HG03135 (cell line): ENCODE measurements at regions not wholly inside any gene's neighbourhood (a gene's known extent, or its start where the extent isn't known, plus 50 kb on each side); places are given as distances from the start of the nearest gene placed in this dataset.
A peak's percentile ranks its signal among the peaks of the same experiment; 100 is the strongest.
"Not testable (repeated sequence)": the region's sequence is repeated elsewhere in the genome, so short reads cannot be mapped to it uniquely, and the experiment has no call there.

Source experiments
- ATAC-seq: cut with Tn5 transposase; IDR thresholded peaks from one replicate; pipeline ENCODE4 v1.9.1; 2021; ENCODE audit warnings: mild to moderate bottlenecking, moderate library complexity; ENCODE audit not compliant: unreplicated experiment

DNA sequence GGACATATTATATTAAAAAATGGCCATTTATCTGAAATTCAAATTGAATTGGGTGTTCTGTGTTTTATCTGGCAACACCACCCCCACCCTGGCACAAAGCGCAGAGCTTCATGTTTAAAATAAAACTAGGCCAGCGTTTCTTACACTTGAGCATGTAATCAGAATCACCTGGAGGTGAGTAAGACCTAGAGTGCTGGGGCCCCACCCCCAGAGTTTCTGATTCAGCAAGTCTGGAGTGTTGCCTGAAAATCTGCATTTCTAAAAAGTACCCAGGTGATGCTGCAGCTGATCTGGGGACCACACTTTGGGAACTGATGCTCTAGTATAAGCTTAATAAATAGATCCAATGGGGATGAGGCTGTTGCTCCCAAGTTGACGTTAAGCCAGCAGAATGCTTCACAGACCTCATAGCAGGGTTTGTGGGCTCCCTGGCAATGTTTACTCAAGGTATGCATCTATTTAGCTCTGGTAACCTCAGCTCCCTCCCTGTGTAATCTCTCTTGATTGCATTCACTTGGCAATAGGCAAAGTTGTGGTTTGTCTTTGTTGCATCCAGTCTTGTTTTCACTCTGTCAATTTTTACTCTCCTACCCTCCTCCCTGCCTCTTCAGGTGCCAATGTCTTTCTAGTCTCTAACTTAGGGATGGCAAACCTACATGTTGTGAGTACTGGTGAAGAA lies 99.8 kb upstream of the TEX13D start:
- peak; percentile 79 for ATAC-seq

DNA sequence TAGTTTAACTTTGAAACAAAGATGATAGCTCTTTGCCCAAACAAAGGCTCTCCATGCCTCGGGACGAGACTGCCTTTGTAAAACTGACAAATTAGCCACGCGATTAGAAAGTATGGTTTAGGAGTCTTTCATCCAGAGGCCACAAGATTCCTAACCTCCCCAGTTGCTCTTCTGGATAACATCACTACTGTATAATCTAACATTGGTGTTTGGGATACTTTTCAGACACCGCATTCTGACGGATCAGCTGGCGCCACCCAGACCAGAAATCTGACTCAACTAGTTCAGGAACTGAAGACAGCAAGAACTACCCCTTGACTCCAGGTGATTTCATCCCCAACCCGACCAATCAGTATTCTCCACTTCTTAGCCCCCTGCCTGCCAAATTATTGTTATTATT lies 98.1 kb upstream of the TEX13D start:
- ATAC-seq = no peak

DNA sequence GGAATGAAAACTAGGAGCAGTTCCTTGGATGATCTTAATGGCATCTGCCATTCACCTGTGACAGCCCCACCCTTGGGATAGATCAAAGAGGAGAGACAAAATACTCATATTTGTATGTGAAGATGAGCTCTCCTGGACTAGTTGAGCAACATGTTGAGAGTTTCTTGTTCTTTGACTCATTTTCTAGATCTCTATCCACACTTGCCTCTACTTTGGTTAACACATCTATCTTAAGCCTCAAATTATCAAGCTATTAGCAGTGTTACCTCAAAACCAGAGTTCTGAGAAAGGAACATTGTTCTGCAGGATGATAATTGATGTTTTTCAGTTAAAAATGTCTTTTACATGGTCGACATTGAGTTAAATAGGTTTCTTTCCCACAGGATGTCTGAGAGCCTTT lies 94.2 kb upstream of the TEX13D start:
- no peak for ATAC-seq

DNA sequence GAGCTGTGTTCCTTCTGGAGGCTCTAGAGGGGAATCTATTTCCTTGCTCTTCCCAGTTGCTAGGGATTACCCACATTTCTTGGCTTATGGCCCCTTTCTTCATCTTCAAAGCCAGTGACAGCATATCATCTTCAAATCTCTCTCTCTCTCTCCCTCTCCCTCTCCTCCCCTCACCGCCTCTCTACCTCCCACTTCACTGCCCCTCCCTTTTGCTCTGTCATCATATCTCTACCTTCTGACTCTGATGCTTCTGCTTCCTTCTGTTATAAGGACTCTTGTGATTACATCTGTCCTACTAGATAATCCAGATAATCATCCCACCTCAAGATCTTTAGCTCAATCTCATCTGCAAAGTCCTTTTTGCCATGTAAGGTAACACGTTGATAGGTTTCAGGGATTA lies 93.1 kb upstream of the TEX13D start:
- ATAC-seq = no peak

DNA sequence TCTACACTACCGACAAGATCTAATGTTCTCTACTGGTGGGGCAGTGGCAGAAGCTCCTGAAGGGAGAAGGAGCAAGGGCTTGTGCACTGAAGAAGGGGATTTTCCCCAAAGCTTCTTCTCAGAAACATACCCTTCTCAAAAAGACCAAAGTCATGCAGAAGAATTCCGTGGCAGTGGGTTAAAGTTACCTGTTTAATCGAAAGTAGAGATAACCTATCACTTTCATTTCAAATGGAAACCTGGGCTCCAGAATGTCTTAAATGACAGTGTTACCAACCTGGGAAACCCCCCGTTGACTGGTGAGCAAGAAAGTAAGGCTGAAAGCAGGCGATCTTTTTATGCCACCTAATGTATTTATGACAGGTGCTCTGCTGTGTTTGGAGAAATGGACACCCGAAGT lies 92.5 kb upstream of the TEX13D start:
- ATAC-seq = peak; percentile 90

DNA sequence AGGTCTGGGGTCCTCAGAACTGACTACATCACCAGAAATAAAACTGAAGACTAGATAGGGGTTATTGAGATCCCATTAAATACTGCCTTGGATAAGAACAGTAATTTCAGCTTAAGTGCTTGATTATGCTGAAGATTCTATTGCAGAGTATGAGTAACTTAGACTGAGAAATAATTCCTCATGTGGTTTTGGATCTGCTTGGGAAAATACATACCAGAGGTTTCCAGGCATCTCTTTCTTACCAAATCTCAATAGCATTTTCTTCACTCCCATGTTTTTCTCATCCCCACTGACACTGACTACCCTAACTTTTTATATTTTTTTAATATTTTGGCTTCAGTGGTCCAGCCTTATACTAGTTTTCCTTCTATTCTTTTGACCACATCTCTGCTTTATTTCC lies 92.0 kb upstream of the TEX13D start:
- no peak for ATAC-seq

DNA sequence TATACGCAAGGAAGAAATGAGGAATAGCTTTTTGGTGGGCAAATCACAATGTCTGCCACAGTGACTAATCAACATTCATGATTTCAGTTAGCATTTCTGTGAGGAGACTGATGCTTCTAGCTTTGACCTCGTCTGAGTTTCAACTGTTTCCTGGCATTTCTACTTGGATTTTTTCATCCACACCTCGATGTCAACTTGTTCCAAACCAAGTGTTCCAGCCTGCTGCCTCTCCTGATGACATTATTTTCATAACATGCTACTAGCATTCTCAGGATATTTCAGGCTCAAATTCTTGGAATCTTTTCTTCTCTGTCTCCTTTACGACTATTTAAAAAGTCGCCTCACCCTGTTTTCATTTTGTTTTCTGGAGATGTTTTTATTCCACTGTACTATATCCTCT lies 90.3 kb upstream of the TEX13D start:
- ATAC-seq = no peak

DNA sequence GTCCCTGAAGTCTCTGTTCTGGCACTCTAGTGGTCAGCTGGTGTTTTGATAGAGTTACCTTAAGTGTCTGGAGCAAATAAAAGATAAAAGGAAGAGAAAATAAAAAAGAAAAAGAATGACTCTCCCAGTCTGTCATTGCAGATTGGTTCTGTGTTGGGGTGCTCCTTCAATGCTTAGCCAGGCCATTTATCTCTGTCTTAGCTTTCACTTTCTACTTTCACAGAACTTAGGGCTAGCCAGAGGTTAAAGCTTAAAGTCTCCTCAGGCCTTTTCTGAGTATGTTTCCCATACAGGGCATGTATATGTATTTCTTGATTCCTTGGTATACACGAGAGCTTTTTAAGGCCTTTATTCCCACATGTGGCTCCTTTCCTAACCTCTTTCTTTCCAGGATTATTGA lies 83.1 kb upstream of the TEX13D start:
- ATAC-seq = no peak

DNA sequence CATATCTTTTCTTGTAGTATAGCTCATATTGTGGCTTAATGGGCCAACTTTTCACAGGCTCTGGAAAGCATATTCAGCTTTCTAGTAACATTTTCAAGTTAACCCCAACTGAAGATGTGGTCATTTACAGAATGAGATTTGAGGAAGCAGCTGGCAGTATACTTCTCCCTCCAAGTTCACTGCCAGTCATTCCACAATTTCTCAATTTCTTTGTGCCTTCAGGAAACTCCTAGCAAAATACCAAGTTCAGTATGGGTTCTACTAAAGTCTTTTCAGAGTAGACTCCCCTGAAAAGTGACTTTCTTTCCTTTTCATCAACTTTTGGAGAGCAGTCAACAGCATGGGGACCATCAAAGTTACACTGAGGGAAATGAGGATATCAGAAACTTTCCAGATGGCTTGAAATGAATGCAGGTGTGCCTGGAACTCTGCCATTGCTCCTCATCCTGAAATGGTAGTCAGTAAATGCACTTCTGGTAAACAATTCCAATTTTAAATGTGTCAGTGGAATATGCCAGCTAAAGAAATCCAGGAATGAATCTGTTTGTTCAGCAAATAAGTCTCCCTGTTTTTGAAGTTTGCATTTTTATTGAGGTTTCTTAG lies 81.5 kb upstream of the TEX13D start:
- no peak for ATAC-seq

DNA sequence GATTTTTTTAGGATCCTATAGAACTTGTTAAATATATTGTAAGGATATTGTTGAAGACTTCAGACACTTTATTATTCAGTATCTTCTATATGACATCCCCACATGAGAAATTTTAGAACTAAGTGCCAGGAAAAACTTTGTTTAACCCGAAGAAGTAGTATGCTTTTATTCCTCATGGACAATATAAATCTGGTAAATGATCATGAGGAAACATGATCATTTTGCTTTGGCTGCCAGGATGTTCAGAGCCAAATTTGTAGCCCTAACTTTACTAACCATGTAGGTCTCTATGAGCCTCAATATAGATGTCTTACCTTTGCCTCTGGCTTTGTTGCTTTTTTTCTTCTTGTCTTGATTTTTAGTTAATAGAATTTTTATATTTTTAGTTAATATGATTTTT lies 77.8 kb upstream of the TEX13D start:
- no peak for ATAC-seq

DNA sequence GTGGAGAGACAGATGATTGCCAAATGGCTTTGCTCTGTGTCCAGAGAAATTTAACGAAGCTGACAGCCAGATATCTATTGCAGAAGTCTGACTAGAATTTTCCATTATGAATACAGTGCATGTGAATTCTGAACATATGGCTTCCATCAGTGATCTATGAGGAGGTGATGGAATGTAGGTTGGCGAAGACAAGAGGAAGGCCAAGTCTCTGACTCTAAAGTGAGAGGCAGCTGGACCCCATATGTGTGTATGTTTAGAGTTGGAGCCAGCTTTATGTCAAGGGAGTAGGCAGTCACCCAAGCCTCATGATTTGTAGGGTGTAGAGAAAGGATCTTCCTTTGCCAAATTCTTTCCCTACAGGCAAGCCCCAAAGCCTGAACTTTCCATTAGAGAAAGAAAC lies 76.2 kb upstream of the TEX13D start:
- no peak for ATAC-seq

DNA sequence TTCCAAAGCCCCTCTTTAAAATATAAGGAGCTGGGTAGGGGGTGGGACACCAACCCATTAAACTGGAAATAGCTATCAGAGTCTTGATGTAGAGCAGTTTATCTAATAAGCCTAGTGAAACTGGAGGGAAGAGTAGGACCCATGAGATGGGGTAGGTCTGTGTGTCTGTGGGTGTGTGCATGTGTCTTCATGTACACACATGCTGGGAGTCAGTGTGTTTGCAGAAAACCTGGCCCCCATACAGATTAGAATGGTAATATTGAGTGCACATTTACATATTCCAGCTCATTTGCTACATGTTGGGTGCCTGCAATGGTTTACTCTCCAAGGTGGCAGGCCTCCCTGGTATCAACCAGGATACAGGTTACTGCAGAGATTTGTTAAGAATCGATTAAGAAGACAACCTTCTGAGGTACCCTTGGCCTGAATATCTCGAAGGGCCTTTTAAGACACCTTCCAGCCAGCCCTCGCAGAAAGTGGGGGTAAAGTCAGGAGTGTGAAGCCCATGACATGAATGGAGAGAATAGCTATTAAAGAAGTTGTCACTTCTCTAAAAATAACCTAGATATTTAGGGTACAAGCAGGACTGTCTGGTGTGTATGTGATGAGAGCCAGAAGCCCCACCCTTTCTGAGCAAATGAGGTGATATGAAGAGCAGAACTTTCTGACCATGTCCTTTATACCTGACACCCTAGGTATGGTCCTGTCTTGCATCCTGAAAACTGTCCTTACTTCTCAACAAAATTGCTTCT lies 75.7 kb upstream of the TEX13D start:
- no peak for ATAC-seq

DNA sequence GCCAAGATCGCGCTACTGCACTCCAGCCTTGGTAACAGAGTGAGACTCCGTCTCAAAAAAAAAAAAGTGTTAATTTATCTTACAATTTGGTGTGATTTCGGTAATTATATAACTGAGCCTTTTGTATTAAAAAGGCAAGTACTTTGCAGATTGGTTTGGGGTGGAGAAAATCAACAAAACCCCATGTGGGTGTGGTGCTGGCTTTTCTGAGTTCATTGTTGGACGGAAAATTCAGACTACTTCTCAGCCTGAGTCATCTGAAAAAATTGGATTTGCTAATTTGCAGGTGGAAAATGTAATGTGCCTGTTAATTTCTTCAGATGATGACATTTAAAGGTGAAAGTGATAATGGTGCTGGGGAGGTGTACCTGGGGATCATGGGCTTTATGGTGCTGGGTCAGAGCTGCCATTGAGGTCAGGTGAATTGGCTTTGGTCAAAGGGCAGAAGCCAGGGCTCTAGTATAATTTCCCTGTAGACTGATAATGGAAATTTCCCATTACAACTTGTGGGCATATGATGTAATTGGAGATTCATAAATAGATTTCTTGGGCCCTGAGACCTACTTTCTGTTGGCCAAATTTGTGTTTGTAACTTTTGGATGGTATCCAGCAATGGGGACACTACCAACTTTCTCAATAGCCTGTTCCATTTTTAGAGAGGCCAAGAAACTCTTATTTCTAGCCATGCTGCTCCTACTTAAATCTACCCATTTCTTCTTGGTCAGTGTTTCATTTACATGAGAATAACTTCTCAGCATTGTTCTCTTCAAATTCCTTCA lies 74.3 kb upstream of the TEX13D start:
- ATAC-seq = no peak

DNA sequence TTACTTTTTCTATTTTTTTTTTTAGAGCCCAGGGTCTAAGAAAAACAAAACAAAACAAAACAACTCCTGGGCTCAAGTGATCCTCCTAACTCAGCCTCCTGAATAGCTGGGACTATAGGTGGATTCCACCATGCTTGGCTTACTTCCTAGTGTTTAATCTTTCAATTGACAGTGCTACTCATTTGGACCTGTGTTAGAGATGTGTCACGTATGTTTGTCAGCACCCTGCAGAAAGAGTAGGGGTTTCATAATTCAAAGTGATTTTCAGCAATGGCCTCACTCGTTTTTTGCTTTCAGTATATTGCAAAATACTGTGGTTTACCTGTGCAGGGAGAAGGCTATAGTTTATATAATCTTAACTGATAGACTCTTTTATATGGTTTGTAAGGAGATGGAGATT lies 71.6 kb upstream of the TEX13D start:
- no peak for ATAC-seq

DNA sequence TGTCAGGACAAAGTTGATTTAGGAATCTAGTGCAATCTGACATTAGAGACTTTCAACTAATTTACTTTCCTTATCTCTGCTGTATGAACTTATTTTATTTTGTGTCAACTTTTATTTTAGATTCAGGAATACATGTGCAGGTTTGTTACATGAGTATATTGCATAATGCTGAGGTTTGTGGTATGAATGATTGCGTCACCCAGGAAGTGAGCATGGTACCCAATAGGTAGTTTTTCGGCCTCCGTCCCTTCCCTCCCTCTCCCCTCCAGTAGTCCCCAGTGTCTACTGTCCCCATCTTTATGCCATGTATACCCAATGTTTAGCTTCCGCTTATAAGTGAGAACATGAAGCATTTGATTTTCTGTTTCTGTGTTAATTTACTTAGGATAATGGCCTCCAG lies 68.7 kb upstream of the TEX13D start:
- ATAC-seq = no peak

DNA sequence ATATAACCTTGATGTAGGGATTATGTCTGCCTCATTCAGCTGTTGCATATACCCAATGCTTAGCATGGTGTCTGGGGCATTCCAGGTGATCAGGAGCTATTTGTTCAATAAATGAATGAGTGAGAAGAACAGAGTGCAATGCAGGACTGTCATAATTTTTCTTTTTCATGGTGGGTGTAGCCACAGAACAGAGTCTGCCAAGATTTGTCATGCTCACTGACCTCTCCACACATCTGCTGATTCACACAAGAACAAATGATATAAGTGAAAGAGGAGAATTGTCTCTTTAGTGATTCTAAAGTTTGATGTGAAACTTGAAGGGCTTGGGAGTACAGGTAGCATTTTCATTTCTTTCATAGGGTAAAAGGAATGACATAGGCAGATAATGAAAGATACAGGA lies 64.4 kb upstream of the TEX13D start:
- ATAC-seq = no peak

DNA sequence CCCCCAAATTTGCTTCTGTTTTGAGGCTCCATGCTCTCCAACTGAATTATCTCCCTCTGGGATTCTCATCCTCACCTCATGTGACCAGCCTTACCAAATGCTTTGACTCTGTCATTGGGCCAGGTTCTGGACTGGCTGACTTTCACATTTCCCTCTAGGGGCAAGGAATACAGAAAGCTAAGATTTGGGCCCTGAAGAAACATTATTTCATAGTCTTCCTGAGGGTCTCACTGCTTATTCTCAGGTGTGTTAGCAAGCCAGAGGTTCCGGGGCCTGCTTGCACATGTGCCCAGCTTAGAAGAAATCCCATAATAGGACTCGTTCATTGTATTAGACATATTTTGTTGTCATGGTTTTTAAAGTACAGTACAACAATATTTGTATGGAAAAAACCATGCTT lies 62.6 kb upstream of the TEX13D start:
- ATAC-seq = no peak

DNA sequence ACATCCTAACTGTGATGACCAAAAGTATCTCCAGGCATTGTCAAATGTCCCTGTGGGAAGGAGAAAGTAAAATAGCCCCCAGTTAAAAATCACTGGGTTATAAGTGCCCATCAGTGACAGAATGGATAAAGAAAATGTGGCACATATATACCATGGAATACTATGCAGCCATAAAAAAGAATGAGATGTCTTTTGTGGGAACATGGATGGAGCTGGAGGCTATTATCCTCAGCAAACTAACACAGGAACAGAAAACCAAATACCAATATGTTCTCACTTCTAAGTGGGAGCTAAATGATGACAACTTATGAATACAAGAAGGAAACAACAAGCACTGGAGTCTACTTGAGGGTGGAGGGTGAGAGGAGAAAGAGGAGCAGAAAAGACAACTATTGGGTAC lies 60.9 kb upstream of the TEX13D start:
- ATAC-seq = not testable (repeated sequence)

DNA sequence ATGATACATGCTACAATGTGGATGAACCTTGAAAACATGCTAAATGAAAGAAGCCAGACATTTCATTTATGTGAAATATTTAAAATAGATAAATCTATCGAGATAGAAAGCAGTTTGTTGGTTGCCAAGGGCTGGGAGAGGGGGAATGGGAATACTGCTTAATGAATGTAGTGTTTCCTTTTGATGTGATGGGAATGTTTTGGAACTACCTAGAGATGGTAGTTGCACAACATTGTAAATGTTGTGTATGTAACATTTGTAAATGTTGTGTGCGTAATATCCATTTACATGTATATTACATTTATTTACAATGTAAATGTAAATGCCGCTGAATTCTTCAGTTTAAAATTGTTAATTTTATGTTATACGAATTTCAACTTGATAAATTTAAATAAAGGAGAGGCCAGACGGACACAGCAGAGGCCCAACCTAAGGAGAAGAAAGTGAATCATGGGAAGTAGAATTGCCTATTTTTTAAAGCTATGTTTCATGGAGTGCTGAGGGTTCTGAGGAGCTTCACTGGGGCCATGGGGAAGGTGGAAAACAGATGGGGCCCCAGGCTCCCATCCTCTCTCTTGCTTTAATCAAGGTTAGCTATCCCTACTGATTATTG lies 60.0 kb upstream of the TEX13D start:
- no peak for ATAC-seq

DNA sequence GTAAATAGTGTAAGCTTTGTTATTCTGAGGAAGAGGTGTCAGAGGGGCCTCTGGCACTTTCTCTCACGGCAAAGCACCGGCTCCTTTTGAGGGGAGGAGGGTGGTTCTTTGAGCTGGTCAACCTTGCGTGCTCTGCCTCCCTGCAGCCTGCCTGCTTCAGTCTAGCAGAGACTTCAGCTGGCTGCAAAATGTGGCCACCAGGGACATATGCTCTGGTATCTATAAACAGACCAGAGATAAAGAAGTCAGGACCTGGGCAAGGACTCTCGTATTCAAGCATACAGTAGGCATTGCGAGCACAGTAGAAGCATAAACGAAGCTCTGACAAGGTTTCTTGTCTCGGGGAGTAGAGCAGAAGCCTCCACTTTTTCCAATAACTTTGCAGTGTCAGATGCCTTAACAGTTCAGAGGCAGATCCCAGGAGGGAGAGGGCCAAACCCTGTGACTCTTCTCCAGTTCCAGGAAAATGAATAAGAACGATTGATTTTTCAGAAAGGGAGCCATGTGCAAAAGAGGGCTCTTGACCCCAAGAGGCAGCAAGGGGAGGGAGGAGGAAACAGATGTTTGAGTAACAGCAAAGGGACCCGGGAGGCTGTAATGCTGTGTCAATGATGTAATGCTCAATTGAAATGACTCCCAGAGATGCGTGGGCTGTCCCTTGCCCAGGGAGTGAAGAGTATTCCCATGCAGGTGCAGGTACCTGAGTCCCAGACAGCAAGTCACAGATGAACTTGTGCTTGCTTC lies 57.9 kb upstream of the TEX13D start:
- ATAC-seq = no peak
